Neural progenitor cell (in vitro differentiated cells): ENCODE measurements at regions not wholly inside any gene's neighbourhood (a gene's known extent, or its start where the extent isn't known, plus 50 kb on each side); places are given as distances from the start of the nearest gene placed in this dataset.

Experiments
- EZH2 ChIP-seq: fragments of 200-600 bp; sonication (generic); IDR thresholded peaks from 2 replicates; pipeline ENCODE4 v1.6.1; 2017; ENCODE audit warnings: antibody characterized with exemption, mild to moderate bottlenecking, moderate library complexity
- EZH2phosphoT487 ChIP-seq: fragments of 200-600 bp; sonication (generic); IDR thresholded peaks from 2 replicates; pipeline ENCODE4 v1.6.1; 2017; ENCODE audit warnings: antibody characterized with exemption
- TF ChIP-seq, protein P1 (sequence below): fragments of 200-600 bp; sonication (generic); IDR thresholded peaks from 2 replicates; pipeline ENCODE4 v1.5.1; 2017; ENCODE audit warnings: antibody characterized with exemption, mild to moderate bottlenecking

DNA sequence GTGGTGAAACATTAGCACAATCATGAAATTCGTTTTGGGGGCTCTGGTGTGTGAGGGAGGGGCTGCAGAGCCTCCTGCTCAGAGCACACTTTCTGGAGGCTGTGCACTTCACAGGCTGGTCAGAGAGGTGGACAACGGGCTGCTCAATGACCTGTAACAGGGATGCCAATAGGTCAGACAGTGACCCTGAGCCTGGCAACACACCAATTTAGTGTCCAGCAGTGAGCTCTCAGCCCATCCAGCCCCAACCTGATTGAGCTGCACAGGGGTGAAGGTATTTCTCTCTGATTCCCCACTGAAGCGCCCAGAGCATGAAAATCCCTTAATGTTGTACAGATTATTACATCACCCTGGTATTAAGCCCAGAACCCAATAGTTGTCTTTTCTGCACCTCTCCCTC lies 191.3 kb upstream of the ZNF32 start:
- TF ChIP-seq, protein P1, sequence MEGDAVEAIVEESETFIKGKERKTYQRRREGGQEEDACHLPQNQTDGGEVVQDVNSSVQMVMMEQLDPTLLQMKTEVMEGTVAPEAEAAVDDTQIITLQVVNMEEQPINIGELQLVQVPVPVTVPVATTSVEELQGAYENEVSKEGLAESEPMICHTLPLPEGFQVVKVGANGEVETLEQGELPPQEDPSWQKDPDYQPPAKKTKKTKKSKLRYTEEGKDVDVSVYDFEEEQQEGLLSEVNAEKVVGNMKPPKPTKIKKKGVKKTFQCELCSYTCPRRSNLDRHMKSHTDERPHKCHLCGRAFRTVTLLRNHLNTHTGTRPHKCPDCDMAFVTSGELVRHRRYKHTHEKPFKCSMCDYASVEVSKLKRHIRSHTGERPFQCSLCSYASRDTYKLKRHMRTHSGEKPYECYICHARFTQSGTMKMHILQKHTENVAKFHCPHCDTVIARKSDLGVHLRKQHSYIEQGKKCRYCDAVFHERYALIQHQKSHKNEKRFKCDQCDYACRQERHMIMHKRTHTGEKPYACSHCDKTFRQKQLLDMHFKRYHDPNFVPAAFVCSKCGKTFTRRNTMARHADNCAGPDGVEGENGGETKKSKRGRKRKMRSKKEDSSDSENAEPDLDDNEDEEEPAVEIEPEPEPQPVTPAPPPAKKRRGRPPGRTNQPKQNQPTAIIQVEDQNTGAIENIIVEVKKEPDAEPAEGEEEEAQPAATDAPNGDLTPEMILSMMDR: no peak
- TF ChIP-seq EZH2 (no peak), EZH2phosphoT487 (no peak)
